GM23248 (cell line): ENCODE measurements at regions not wholly inside any gene's neighbourhood (a gene's known extent, or its start where the extent isn't known, plus 50 kb on each side); places are given as distances from the start of the nearest gene placed in this dataset.
"Not testable (repeated sequence)": the region's sequence is repeated elsewhere in the genome, so short reads cannot be mapped to it uniquely, and the experiment has no call there.

ENCODE experiments used
- DNase-seq: peaks from one replicate; pipeline ENCODE4 v3.0.0-alpha.2; 2015
- H2AFZ ChIP-seq: fragments of 200-600 bp; sonication (generic); 2 replicates; pipeline ENCODE4 v1.6.1; 2016; ENCODE audit warnings: antibody characterized with exemption
- H3F3A ChIP-seq: fragments of 200-600 bp; sonication (generic); 2 replicates; pipeline ENCODE4 v1.6.1; 2016; ENCODE audit warnings: mild to moderate bottlenecking, antibody characterized with exemption, mixed run types; ENCODE audit not compliant: insufficient read depth
- H3K27ac ChIP-seq: fragments of 200-600 bp; sonication (generic); 2 replicates; pipeline ENCODE4 v1.5.1; 2016; ENCODE audit warnings: mild to moderate bottlenecking
- H3K27me3 ChIP-seq: fragments of 200-600 bp; sonication (generic); replicated peaks from 2 replicates; pipeline ENCODE4 v1.6.1; 2016; ENCODE audit warnings: mild to moderate bottlenecking; ENCODE audit not compliant: insufficient read depth
- H3K36me3 ChIP-seq: fragments of 200-600 bp; sonication (generic); 2 replicates; pipeline ENCODE4 v1.6.1; 2016; ENCODE audit warnings: low read depth, mild to moderate bottlenecking
- H3K4me1 ChIP-seq: fragments of 200-600 bp; sonication (generic); 2 replicates; pipeline ENCODE4 v1.6.1; 2016; ENCODE audit warnings: mild to moderate bottlenecking; ENCODE audit not compliant: insufficient read depth
- H3K4me2 ChIP-seq: fragments of 200-600 bp; sonication (generic); one replicate; pipeline ENCODE4 v1.6.1; 2016; ENCODE audit warnings: mild to moderate bottlenecking; ENCODE audit not compliant: unreplicated experiment
- H3K4me3 ChIP-seq: fragments of 200-600 bp; sonication (generic); 2 replicates; pipeline ENCODE4 v1.5.1; 2016; ENCODE audit warnings: mild to moderate bottlenecking
- H3K79me2 ChIP-seq: fragments of 200-600 bp; sonication (generic); 2 replicates; pipeline ENCODE4 v1.6.1; 2016; ENCODE audit warnings: mild to moderate bottlenecking; ENCODE audit not compliant: insufficient read depth
- H3K9ac ChIP-seq: fragments of 200-600 bp; sonication (generic); 2 replicates; pipeline ENCODE4 v1.6.1; 2016; ENCODE audit warnings: mild to moderate bottlenecking
- H3K9me2 ChIP-seq: fragments of 200-600 bp; sonication (generic); 2 replicates; pipeline ENCODE4 v1.6.1; 2016; ENCODE audit warnings: mixed run types, mild to moderate bottlenecking, moderate library complexity; ENCODE audit not compliant: insufficient read depth
- H3K9me3 ChIP-seq: fragments of 200-600 bp; sonication (generic); one replicate; pipeline ENCODE4 v1.6.1; 2017; ENCODE audit warnings: low read depth
- H4K20me1 ChIP-seq: fragments of 200-600 bp; sonication (generic); 2 replicates; pipeline ENCODE4 v1.6.0; 2016; ENCODE audit not compliant: insufficient read depth
- EZH2 ChIP-seq: fragments of 200-600 bp; sonication (generic); IDR thresholded peaks from 2 replicates; pipeline ENCODE4 v1.6.1; 2018; ENCODE audit warnings: antibody characterized with exemption, mild to moderate bottlenecking; ENCODE audit not compliant: insufficient read depth, poor library complexity, severe bottlenecking
- EZH2phosphoT487 ChIP-seq: fragments of 200-600 bp; sonication (generic); IDR thresholded peaks from 2 replicates; pipeline ENCODE4 v1.6.1; 2018; ENCODE audit warnings: antibody characterized with exemption, moderate library complexity, mild to moderate bottlenecking, low read depth; ENCODE audit not compliant: insufficient read depth
- WGBS, 2 experiments: methylation state at CpG; one replicate each; pipeline ENCODE4 v1.1.6; 2015 to 2017; ENCODE audit warnings: low lambda C conversion rate in 2 of 2, low coverage in 1 of 2; ENCODE audit errors: missing lambda C conversion rate in 2 of 2; 5-methylcytosine and 5-hydroxymethylcytosine counted together
- in situ Hi-C: fragments of 300-500 bp; cut with MboI; formaldehyde crosslinking; loops from 2 replicates; pipeline ENCODE4 v1.15.0; 2020

GRCh38 chr4:55028196-55028595 lies 97.2 kb downstream of the KDR start:
- 85% methylated on average over 9 of the region's 9 CpGs for WGBS, 2 experiments
- Histone ChIP-seq H3K4me1 (no peaks in the 10 kb centered on the region), H3K9me3 (no peaks in the 10 kb centered on the region), H4K20me1 (no peaks in the 10 kb centered on the region), H3K9me2 (no peaks in the 10 kb centered on the region), H2AFZ (no peak overlapping the region), H3F3A (no peaks in the 10 kb centered on the region), H3K79me2 (no peaks in the 10 kb centered on the region), H3K4me2 (no peak overlapping the region), H3K27ac (no peak overlapping the region), H3K27me3 (0 out of 2 replicates have a peak, but pooled peaks cover 2% of the 10 kb centered on the region), H3K9ac (no peak overlapping the region), H3K4me3 (no peak overlapping the region), H3K36me3 (no peaks in the 10 kb centered on the region)
- in situ Hi-C loops, result no loop called here
- TF ChIP-seq EZH2phosphoT487, result no peak
- TF ChIP-seq EZH2, result no peak
- no peak for DNase-seq

GRCh38 chr4:55027596-55027995 lies 97.8 kb downstream of the KDR start:
- WGBS, 2 experiments, result 71 to 77% methylated on average over 2 of the region's 2 CpGs
- no peak overlapping the region for H3K27ac ChIP-seq

GRCh38 chr4:55025456-55025855 lies 99.9 kb downstream of the KDR start:
- H3F3A ChIP-seq, H2AFZ ChIP-seq, H3K4me2 ChIP-seq, H3K27me3 ChIP-seq, DNase-seq, in situ Hi-C loops, H3K9me2 ChIP-seq, H3K79me2 ChIP-seq, H3K4me1 ChIP-seq, H3K27ac ChIP-seq, H3K4me3 ChIP-seq, H3K36me3 ChIP-seq, H3K9ac ChIP-seq, H3K9me3 ChIP-seq, H4K20me1 ChIP-seq: not testable (repeated sequence)
- 51 to 55% methylated on average over 6 of the region's 6 CpGs for WGBS, 2 experiments

More at GRCh38 chr4:55027596-55027995, 97.8 kb downstream of the KDR start:
- no peaks in the 10 kb centered on the region for H3K4me1 ChIP-seq
- TF ChIP-seq EZH2phosphoT487 (no peak), EZH2 (no peak)
- H3K36me3 ChIP-seq, result no peaks in the 10 kb centered on the region
- H3K9me3 ChIP-seq, result no peaks in the 10 kb centered on the region
- H3F3A ChIP-seq, result no peaks in the 10 kb centered on the region
- H3K4me3 ChIP-seq, result no peak overlapping the region
- DNase-seq, result no peak
- H2AFZ ChIP-seq, result no peak overlapping the region
- no peak overlapping the region for H3K9ac ChIP-seq
- H3K4me2 ChIP-seq, result no peak overlapping the region
- 0 out of 2 replicates have a peak, but pooled peaks cover 2% of the 10 kb centered on the region for H3K27me3 ChIP-seq
- H3K79me2 ChIP-seq, result no peaks in the 10 kb centered on the region
- H3K9me2 ChIP-seq, result no peaks in the 10 kb centered on the region
- in situ Hi-C loops, result no loop called here
- no peaks in the 10 kb centered on the region for H4K20me1 ChIP-seq

GRCh38 chr4:55023030-55023429 lies 102.4 kb downstream of the KDR start:
- no peak for TF ChIP-seq EZH2phosphoT487
- TF ChIP-seq EZH2, result no peak
- Histone ChIP-seq H3K4me2 (no peak overlapping the region), H3K36me3 (no peaks in the 10 kb centered on the region), H3K9ac (no peak overlapping the region), H4K20me1 (no peaks in the 10 kb centered on the region), H2AFZ (no peak overlapping the region), H3K27ac (no peak overlapping the region), H3K9me3 (no peaks in the 10 kb centered on the region), H3K79me2 (no peaks in the 10 kb centered on the region), H3F3A (no peaks in the 10 kb centered on the region), H3K27me3 (no peaks in the 10 kb centered on the region), H3K9me2 (no peaks in the 10 kb centered on the region), H3K4me1 (no peaks in the 10 kb centered on the region), H3K4me3 (no peak overlapping the region)
- no peak for DNase-seq
- 88 to 90% methylated on average over 2 of the region's 2 CpGs for WGBS, 2 experiments
- in situ Hi-C loops, result loop anchor here (25.0 kb wide), 1 partner anchor 539 kb away; no protein-coding TSS in a partner anchor

GRCh38 chr4:55021214-55021613 lies 104.2 kb downstream of the KDR start:
- Histone ChIP-seq H3K27ac (no peak overlapping the region), H2AFZ (no peak overlapping the region), H3F3A (no peaks in the 10 kb centered on the region), H3K4me1 (no peaks in the 10 kb centered on the region), H3K9me3 (no peaks in the 10 kb centered on the region), H3K9ac (no peak overlapping the region), H3K27me3 (no peaks in the 10 kb centered on the region), H3K9me2 (no peaks in the 10 kb centered on the region), H3K79me2 (no peaks in the 10 kb centered on the region), H3K4me2 (no peak overlapping the region), H3K4me3 (no peak overlapping the region), H3K36me3 (no peaks in the 10 kb centered on the region), H4K20me1 (no peaks in the 10 kb centered on the region)
- in situ Hi-C loops, result loop anchor here (25.0 kb wide), 1 partner anchor 541 kb away; no protein-coding TSS in a partner anchor
- 0% methylated on average over 1 of the region's 1 CpG for WGBS, 2 experiments
- DNase-seq, result no peak
- TF ChIP-seq EZH2 (no peak), EZH2phosphoT487 (no peak)
